H9 (cell line): ENCODE measurements at regions not wholly inside any gene's neighbourhood (a gene's known extent, or its start where the extent isn't known, plus 50 kb on each side); places are given as distances from the start of the nearest gene placed in this dataset.

ENCODE experiments used
- DNase-seq: peaks from one replicate; pipeline ENCODE4 v3.0.0-alpha.2; 2017
- H2AFZ ChIP-seq: one replicate; pipeline ENCODE4 v1.6.1; 2013; ENCODE audit warnings: mild to moderate bottlenecking, low read length, control low read depth, moderate library complexity
- H2AK5ac ChIP-seq: 2 replicates; pipeline ENCODE4 v1.6.1; 2013; ENCODE audit warnings: low read length, control low read depth, mixed read lengths; ENCODE audit not compliant: insufficient read length
- H2BK120ac ChIP-seq: one replicate; pipeline ENCODE4 v1.6.1; 2013; ENCODE audit warnings: low read depth, mild to moderate bottlenecking, low read length, control low read depth, inconsistent platforms; ENCODE audit not compliant: poor library complexity, severe bottlenecking
- H2BK12ac ChIP-seq: 2 replicates; pipeline ENCODE4 v1.6.1; 2013; ENCODE audit warnings: low read length, control low read depth, mixed read lengths, low read depth; ENCODE audit not compliant: insufficient read length
- H2BK15ac ChIP-seq: 2 replicates; pipeline ENCODE4 v1.6.1; 2013; ENCODE audit warnings: low read depth, low read length, control low read depth
- H2BK20ac ChIP-seq: one replicate; pipeline ENCODE4 v1.6.1; 2013; ENCODE audit warnings: low read depth, mild to moderate bottlenecking, low read length, control low read depth, inconsistent platforms; ENCODE audit not compliant: poor library complexity, severe bottlenecking
- H2BK5ac ChIP-seq: 2 replicates; pipeline ENCODE4 v1.6.1; 2013; ENCODE audit warnings: low read length, control low read depth, mixed read lengths; ENCODE audit not compliant: insufficient read length
- H3K14ac ChIP-seq: 2 replicates; pipeline ENCODE4 v1.6.1; 2013; ENCODE audit warnings: low read length, control low read depth; ENCODE audit not compliant: insufficient read depth
- H3K18ac ChIP-seq: 2 replicates; pipeline ENCODE4 v1.6.1; 2013; ENCODE audit warnings: low read depth, mild to moderate bottlenecking, mixed read lengths, low read length, control low read depth; ENCODE audit not compliant: insufficient read length
- H3K23ac ChIP-seq: 2 replicates; pipeline ENCODE4 v1.6.1; 2013; ENCODE audit warnings: low read length, control low read depth, mixed read lengths, low read depth; ENCODE audit not compliant: insufficient read length
- H3K23me2 ChIP-seq: 2 replicates; pipeline ENCODE4 v1.6.1; 2013; ENCODE audit warnings: low read depth, mild to moderate bottlenecking, mixed read lengths, low read length, control low read depth; ENCODE audit not compliant: insufficient read length, poor library complexity, severe bottlenecking
- H3K27ac ChIP-seq: 2 replicates; pipeline ENCODE4 v1.5.1; 2013; ENCODE audit warnings: low read length, control low read depth, mixed read lengths, low read depth; ENCODE audit not compliant: insufficient read length
- H3K27me3 ChIP-seq: 2 replicates; pipeline ENCODE4 v1.6.1; 2013; ENCODE audit warnings: low read length, control low read depth, inconsistent platforms; ENCODE audit not compliant: insufficient read depth
- H3K4ac ChIP-seq: 2 replicates; pipeline ENCODE4 v1.6.1; 2013; ENCODE audit warnings: low read depth, mild to moderate bottlenecking, control low read depth, inconsistent platforms, low read length, moderate library complexity
- H3K4me1 ChIP-seq: 2 replicates; pipeline ENCODE4 v1.6.1; 2013; ENCODE audit warnings: low read length, control low read depth, inconsistent platforms; ENCODE audit not compliant: insufficient read depth
- H3K4me2 ChIP-seq: 2 replicates; pipeline ENCODE4 v1.6.1; 2013; ENCODE audit warnings: low read length, control low read depth, mixed read lengths; ENCODE audit not compliant: insufficient read length, insufficient read depth
- H3K56ac ChIP-seq: 2 replicates; pipeline ENCODE4 v1.6.1; 2013; ENCODE audit warnings: low read depth, mild to moderate bottlenecking, mixed read lengths, low read length, control low read depth; ENCODE audit not compliant: insufficient read length
- H3K79me1 ChIP-seq: 2 replicates; pipeline ENCODE4 v1.6.1; 2013; ENCODE audit warnings: low read depth, mild to moderate bottlenecking, moderate library complexity, low read length, control low read depth, inconsistent platforms; ENCODE audit not compliant: insufficient read depth, poor library complexity, severe bottlenecking
- H3K79me2 ChIP-seq: 2 replicates; pipeline ENCODE4 v1.6.1; 2013; ENCODE audit warnings: low read length, control low read depth, inconsistent platforms; ENCODE audit not compliant: insufficient read depth
- H3K9ac ChIP-seq: 2 replicates; pipeline ENCODE4 v1.6.1; 2013; ENCODE audit warnings: low read length, control low read depth, mixed read lengths; ENCODE audit not compliant: insufficient read length; ENCODE audit errors: extremely low read depth
- H3K9me3 ChIP-seq: one replicate; pipeline ENCODE4 v1.6.1; 2013; ENCODE audit warnings: low read depth, low read length, inconsistent platforms; ENCODE audit not compliant: control insufficient read depth
- H3T11ph ChIP-seq: one replicate; pipeline ENCODE4 v1.6.1; 2013; ENCODE audit warnings: mild to moderate bottlenecking, low read length, control low read depth, inconsistent platforms
- H4K20me1 ChIP-seq: one replicate; pipeline ENCODE4 v1.6.1; 2013; ENCODE audit not compliant: control insufficient read depth, insufficient read length, insufficient read depth
- H4K5ac ChIP-seq: 2 replicates; pipeline ENCODE4 v1.6.1; 2013; ENCODE audit warnings: low read depth, mild to moderate bottlenecking, mixed read lengths, low read length, control low read depth; ENCODE audit not compliant: insufficient read length
- H4K8ac ChIP-seq: replicated peaks from 2 replicates; pipeline ENCODE4 v1.6.1; 2013; ENCODE audit warnings: low read length, control low read depth, mixed read lengths, low read depth; ENCODE audit not compliant: insufficient read length
- H4K91ac ChIP-seq: 2 replicates; pipeline ENCODE4 v1.6.1; 2013; ENCODE audit warnings: low read depth, mild to moderate bottlenecking, moderate library complexity, mixed read lengths, low read length, control low read depth; ENCODE audit not compliant: insufficient read length
- H3K27ac Mint-ChIP-seq, 3 experiments: 2 replicates in 2 of 3; 3 replicates in 1 of 3; pipeline ENCODE4 v1.8.0; 2020 to 2021; ENCODE audit warnings: mixed read lengths in 3 of 3, mild to moderate bottlenecking in 1 of 3, moderate library complexity in 1 of 3
- H3K27me3 Mint-ChIP-seq: 2 replicates; pipeline ENCODE4 v1.8.0; 2021; ENCODE audit warnings: low read depth, mild to moderate bottlenecking, moderate library complexity, mixed read lengths
- H3K36me3 Mint-ChIP-seq, 3 experiments: 2 replicates in 2 of 3; 3 replicates in 1 of 3; pipeline ENCODE4 v1.8.0; 2020 to 2021; ENCODE audit warnings: low read depth in 3 of 3, mixed read lengths in 3 of 3; ENCODE audit not compliant: insufficient read depth in 1 of 3
- H3K4me1 Mint-ChIP-seq, 2 experiments: 2 replicates each; pipeline ENCODE4 v1.8.0; 2020; ENCODE audit warnings: mixed read lengths in 2 of 2
- H3K4me3 Mint-ChIP-seq, 2 experiments: 2 replicates in 1 of 2; 3 replicates in 1 of 2; pipeline ENCODE4 v1.8.0; 2020 to 2021; ENCODE audit warnings: mild to moderate bottlenecking in 2 of 2, mixed read lengths in 2 of 2, moderate library complexity in 1 of 2
- H3K9me3 Mint-ChIP-seq, 2 experiments: 2 replicates in 1 of 2; 3 replicates in 1 of 2; pipeline ENCODE4 v1.8.0; 2020; ENCODE audit warnings: mild to moderate bottlenecking in 2 of 2, mixed read lengths in 2 of 2, moderate library complexity in 1 of 2
- CTCF ChIP-seq: fragments of 200-600 bp; sonication (generic); conservative IDR thresholded peaks from 3 replicates; pipeline ENCODE4 v1.8.0; 2021; ENCODE audit warnings: antibody characterized with exemption, mild to moderate bottlenecking
- WGBS: extraction: QIAGEN DNeasy Blood & Tissue Kit; methylation state at CpG from one replicate; pipeline ENCODE4 v1.1.7; 2013; ENCODE audit warnings: missing lambda C conversion rate, low lambda C conversion rate, mixed read lengths; ENCODE audit not compliant: insufficient read length; ENCODE audit errors: extremely low coverage; 5-methylcytosine and 5-hydroxymethylcytosine counted together

- Mint-ChIP-seq H3K4me3 (no peak overlapping the region), H3K4me1 (peaks cover 0 to 5% of the 10 kb centered on the region in 2 experiments; a peak in 2 of 4 replicates), H3K27ac (0 out of 7 replicates have a peak overlapping the region, but pooled peaks of 1 of the 3 experiments have one; percentile 40), H3K27me3 (no peaks in the 10 kb centered on the region), H3K36me3 (peaks cover 0 to 7% (median 2%) of the 10 kb centered on the region in 3 experiments; a peak in 3 of 7 replicates), H3K9me3 (peaks cover 3 to 6% of the 10 kb centered on the region in 2 experiments; a peak in 3 of 5 replicates)
- H3K4ac ChIP-seq = no peak overlapping the region
- no peak overlapping the region for H3K14ac ChIP-seq
- H3K79me1 ChIP-seq = no peaks in the 10 kb centered on the region
- H3K9me3 ChIP-seq = no peaks in the 10 kb centered on the region
- H2BK12ac ChIP-seq = no peak overlapping the region
- no peak overlapping the region for H3K9ac ChIP-seq
- H2BK15ac ChIP-seq = no peak overlapping the region
- no peak overlapping the region for H3K4me2 ChIP-seq
- no peak overlapping the region for H4K8ac ChIP-seq
- peak; percentile 58 for TF ChIP-seq CTCF
- H3K56ac ChIP-seq = no peak overlapping the region
- no peak overlapping the region for H2AFZ ChIP-seq
- no peak overlapping the region for H3K27ac ChIP-seq
- H3K79me2 ChIP-seq = no peaks in the 10 kb centered on the region
- whole genome bisulfite sequencing = no CpG with 5 or more reads among the region's 1 CpG
- H3K23me2 ChIP-seq = no peaks in the 10 kb centered on the region
- H3K18ac ChIP-seq = no peak overlapping the region
- no peak overlapping the region for H4K5ac ChIP-seq
- H2BK5ac ChIP-seq = no peak overlapping the region
- H4K91ac ChIP-seq = no peak overlapping the region
- H4K20me1 ChIP-seq = no peaks in the 10 kb centered on the region
- no peak overlapping the region for H2BK20ac ChIP-seq
- DNase-seq = peak; percentile 53
- H3K4me1 ChIP-seq = no peaks in the 10 kb centered on the region
- no peak overlapping the region for H2BK120ac ChIP-seq
- no peaks in the 10 kb centered on the region for H3K27me3 ChIP-seq
- H3T11ph ChIP-seq = no peak overlapping the region
- H2AK5ac ChIP-seq = no peak overlapping the region
- no peak overlapping the region for H3K23ac ChIP-seq
Measured at GRCh38 chr3:70392227-70392626, 79.8 kb upstream of the MDFIC2 start.
